ENCODE measurements at regions not wholly inside any gene's neighbourhood (a gene's known extent, or its start where the extent isn't known, plus 50 kb on each side); places are given as distances from the start of the nearest gene placed in this dataset.
"Not testable (repeated sequence)": the region's sequence is repeated elsewhere in the genome, so short reads cannot be mapped to it uniquely, and the experiment has no call there.

GRCh38 chr15:20341901-20342600 is 199.5 kb downstream of the GOLGA6L6 start:
- Histone ChIP-seq H3K27ac (ENCODE audit: low read depth, low read length) (no peak overlapping the region), H3K4me3 (ENCODE audit: low read depth, low read length) (no peak overlapping the region), H3K9me3 (ENCODE audit: control insufficient read depth, insufficient read depth, low read length) (peaks cover 85% of the 10 kb centered on the region), H3K27me3 (ENCODE audit: control insufficient read depth, insufficient read depth, low read length) (no peaks in the 10 kb centered on the region)
- POLR2A ChIA-PET, result no interaction called here
- DNase-seq (ENCODE audit: low read depth, low spot score), result no peak
- TF ChIP-seq CTCF (IDR thresholded peaks at IDR 0.05; ENCODE audit: low read depth, low read length), result no peak
- CTCF ChIA-PET, result no interaction called here

GRCh38 chr15:20340931-20341661 is 200.5 kb downstream of the GOLGA6L6 start:
- no peaks in the 10 kb centered on the region for H3K27me3 ChIP-seq (ENCODE audit: control insufficient read depth, insufficient read depth, low read length)
- no peak overlapping the region for H3K4me3 ChIP-seq (ENCODE audit: low read depth, low read length)
- TF ChIP-seq CTCF (IDR thresholded peaks at IDR 0.05; ENCODE audit: low read depth, low read length), result no peak
- peaks cover 79% of the 10 kb centered on the region for H3K9me3 ChIP-seq (ENCODE audit: control insufficient read depth, insufficient read depth, low read length)
- peak overlapping the region; percentile 39 for H3K27ac ChIP-seq (ENCODE audit: low read depth, low read length)
- ChIA-PET CTCF (no interaction called here), POLR2A (no interaction called here)
- DNase-seq (ENCODE audit: low read depth, low spot score), result no peak

- DNase-seq (ENCODE audit: low read depth, low spot score), result no peak
- Histone ChIP-seq H3K27me3 (ENCODE audit: control insufficient read depth, insufficient read depth, low read length) (no peaks in the 10 kb centered on the region), H3K9me3 (ENCODE audit: control insufficient read depth, insufficient read depth, low read length) (peaks cover 72% of the 10 kb centered on the region), H3K4me3 (ENCODE audit: low read depth, low read length) (no peak overlapping the region), H3K27ac (ENCODE audit: low read depth, low read length) (peak overlapping the region; percentile 31)
- POLR2A ChIA-PET, result no interaction called here
- CTCF ChIA-PET, result no interaction called here
- no peak for TF ChIP-seq CTCF (IDR thresholded peaks at IDR 0.05; ENCODE audit: low read depth, low read length)
Observed at GRCh38 chr15:20340331-20340811, 201.2 kb downstream of the GOLGA6L6 start.

- H3K27ac ChIP-seq (ENCODE audit: low read depth, low read length); H3K4me3 ChIP-seq (ENCODE audit: low read depth, low read length); POLR2A ChIA-PET; CTCF ChIA-PET; DNase-seq (ENCODE audit: low read depth, low spot score); H3K27me3 ChIP-seq (ENCODE audit: control insufficient read depth, insufficient read depth, low read length): not testable (repeated sequence)
- H3K9me3 ChIP-seq (ENCODE audit: control insufficient read depth, insufficient read depth, low read length), result peaks cover 64% of the 10 kb centered on the region
Observed at GRCh38 chr15:20339086-20339791, 202.4 kb downstream of the GOLGA6L6 start.

- CTCF ChIA-PET; DNase-seq (ENCODE audit: low read depth, low spot score); POLR2A ChIA-PET; H3K27ac ChIP-seq (ENCODE audit: low read depth, low read length); H3K27me3 ChIP-seq (ENCODE audit: control insufficient read depth, insufficient read depth, low read length); H3K4me3 ChIP-seq (ENCODE audit: low read depth, low read length): not testable (repeated sequence)
- H3K9me3 ChIP-seq (ENCODE audit: control insufficient read depth, insufficient read depth, low read length), result peaks cover 58% of the 10 kb centered on the region
Observed at GRCh38 chr15:20338671-20339070, 202.9 kb downstream of the GOLGA6L6 start.

- CTCF ChIA-PET; POLR2A ChIA-PET; H3K27me3 ChIP-seq (ENCODE audit: control insufficient read depth, insufficient read depth, low read length); H3K27ac ChIP-seq (ENCODE audit: low read depth, low read length); DNase-seq (ENCODE audit: low read depth, low spot score); H3K4me3 ChIP-seq (ENCODE audit: low read depth, low read length): not testable (repeated sequence)
- H3K9me3 ChIP-seq (ENCODE audit: control insufficient read depth, insufficient read depth, low read length), result peaks cover 44% of the 10 kb centered on the region
Observed at GRCh38 chr15:20337238-20337637, 204.4 kb downstream of the GOLGA6L6 start.

- H3K27ac ChIP-seq (ENCODE audit: low read depth, low read length); CTCF ChIA-PET; H3K4me3 ChIP-seq (ENCODE audit: low read depth, low read length); H3K27me3 ChIP-seq (ENCODE audit: control insufficient read depth, insufficient read depth, low read length); POLR2A ChIA-PET; DNase-seq (ENCODE audit: low read depth, low spot score): not testable (repeated sequence)
- H3K9me3 ChIP-seq (ENCODE audit: control insufficient read depth, insufficient read depth, low read length), result peaks cover 17% of the 10 kb centered on the region
Observed at GRCh38 chr15:20334451-20334850, 207.1 kb downstream of the GOLGA6L6 start.

GRCh38 chr15:20325751-20326150 is 215.8 kb downstream of the GOLGA6L6 start:
- H3K27me3 ChIP-seq (ENCODE audit: control insufficient read depth, insufficient read depth, low read length); DNase-seq (ENCODE audit: low read depth, low spot score); H3K9me3 ChIP-seq (ENCODE audit: control insufficient read depth, insufficient read depth, low read length); POLR2A ChIA-PET; CTCF ChIA-PET; H3K27ac ChIP-seq (ENCODE audit: low read depth, low read length); H3K4me3 ChIP-seq (ENCODE audit: low read depth, low read length): not testable (repeated sequence)

GRCh38 chr15:20317132-20317531 is 224.5 kb downstream of the GOLGA6L6 start:
- H3K27ac ChIP-seq (ENCODE audit: low read depth, low read length); CTCF ChIA-PET; POLR2A ChIA-PET; H3K27me3 ChIP-seq (ENCODE audit: control insufficient read depth, insufficient read depth, low read length); H3K9me3 ChIP-seq (ENCODE audit: control insufficient read depth, insufficient read depth, low read length); H3K4me3 ChIP-seq (ENCODE audit: low read depth, low read length); DNase-seq (ENCODE audit: low read depth, low spot score): not testable (repeated sequence)

Measured in AG04450 (cell line).